CD4-positive, alpha-beta T cell (primary cell): ENCODE measurements at regions not wholly inside any gene's neighbourhood (a gene's known extent, or its start where the extent isn't known, plus 50 kb on each side); places are given as distances from the start of the nearest gene placed in this dataset.

ENCODE experiments used
- ATAC-seq: fragments of 200-7000 bp; cut with Tn5 transposase; one replicate; pipeline ENCODE4 v1.10.0; 2022; ENCODE audit warnings: mild to moderate bottlenecking; ENCODE audit not compliant: poor library complexity
- CTCF ChIA-PET: fragments of 350-600 bp; sonication (Branson Sonifier 250); formaldehyde crosslinking; loops from one replicate; lab custom pipeline; 2021; ENCODE audit warnings: antibody characterized with exemption, inconsistent platforms; lab: Charles Lee
- POLR2A ChIA-PET: fragments of 350-600 bp; sonication (Branson Sonifier 250); formaldehyde crosslinking; loops from one replicate; lab custom pipeline; 2021; ENCODE audit warnings: antibody characterized with exemption, inconsistent platforms; lab: Charles Lee
- DNase-seq, 14 experiments: peaks; one replicate each; pipeline ENCODE4 v3.0.0-alpha.2; 2013 to 2020; ENCODE audit warnings: mixed read lengths in 2 of 14
- H3K27ac ChIP-seq, 2 donors: one replicate each; pipeline versions ENCODE4 v1.5.1 to v1.7.0; 2013; ENCODE audit warnings: low read length in 2 of 2, low read depth in 1 of 2, mild to moderate bottlenecking in 1 of 2
- H3K27me3 ChIP-seq, 2 experiments: 1 replicate in 1 of 2; 2 replicates in 1 of 2; pipeline versions ENCODE4 v1.6.1 to v1.7.0; 2013; ENCODE audit warnings: low read length in 2 of 2, control low read depth in 1 of 2, mild to moderate bottlenecking in 1 of 2, moderate library complexity in 1 of 2; ENCODE audit not compliant: insufficient read depth in 2 of 2, control insufficient read depth in 1 of 2
- H3K36me3 ChIP-seq: one replicate; pipeline ENCODE4 v1.6.1; 2013; ENCODE audit warnings: low read length, control low read depth; ENCODE audit not compliant: insufficient read depth
- H3K4me1 ChIP-seq: one replicate; pipeline ENCODE4 v1.6.1; 2013; ENCODE audit warnings: low read length, control low read depth; ENCODE audit not compliant: insufficient read depth
- H3K4me3 ChIP-seq: one replicate; pipeline ENCODE4 v1.5.1; 2013; ENCODE audit warnings: mild to moderate bottlenecking, low read length, moderate library complexity
- H3K9me3 ChIP-seq, 2 experiments: 1 replicate in 1 of 2; 2 replicates in 1 of 2; pipeline versions ENCODE4 v1.6.1 to v1.7.0; 2013; ENCODE audit warnings: low read length in 2 of 2, mild to moderate bottlenecking in 2 of 2, control low read depth in 1 of 2, moderate library complexity in 1 of 2; ENCODE audit not compliant: control insufficient read depth in 1 of 2, insufficient read depth in 1 of 2
- H3K27ac Mint-ChIP-seq: one replicate; pipeline ENCODE4 v1.8.0; 2020; ENCODE audit warnings: mixed read lengths
- H3K27me3 Mint-ChIP-seq: one replicate; pipeline ENCODE4 v1.8.0; 2021; ENCODE audit warnings: mixed read lengths
- H3K36me3 Mint-ChIP-seq: one replicate; pipeline ENCODE4 v1.8.0; 2021; ENCODE audit warnings: low read depth, mixed read lengths
- H3K4me1 Mint-ChIP-seq: one replicate; pipeline ENCODE4 v1.8.0; 2021; ENCODE audit warnings: low read depth, mixed read lengths
- H3K4me3 Mint-ChIP-seq: one replicate; pipeline ENCODE4 v1.8.0; 2020; ENCODE audit warnings: mild to moderate bottlenecking, mixed read lengths
- H3K9me3 Mint-ChIP-seq: one replicate; pipeline ENCODE4 v1.8.0; 2020; ENCODE audit warnings: mixed read lengths
- CTCF ChIP-seq: fragments of 200-600 bp; IDR thresholded peaks from one replicate; pipeline ENCODE4 v1.8.0; 2022; ENCODE audit warnings: antibody characterized with exemption, mild to moderate bottlenecking
- intact Hi-C, 2 experiments: fragments of 100-400 bp; cut with DNase I in 1 of 2; cut with micrococcal nuclease in 1 of 2; formaldehyde crosslinking; loops; one replicate each; pipeline versions ENCODE4 v1.15.1 to v1.9.0; 2023 to 2025; cut with DNase I, micrococcal nuclease

- Histone ChIP-seq H3K4me3 (no peak overlapping the region), H3K9me3 (peaks cover 0 to 17% of the 10 kb centered on the region in 2 experiments), H3K4me1 (peaks cover 2% of the 10 kb centered on the region), H3K27ac (no peak overlapping the region), H3K27me3 (peaks cover 20 to 47% of the 10 kb centered on the region in 2 experiments), H3K36me3 (no peaks in the 10 kb centered on the region)
- Mint-ChIP-seq H3K36me3 (no peaks in the 10 kb centered on the region), H3K4me1 (peaks cover 4% of the 10 kb centered on the region), H3K9me3 (no peaks in the 10 kb centered on the region), H3K4me3 (no peak overlapping the region), H3K27ac (no peak overlapping the region), H3K27me3 (peaks cover 69% of the 10 kb centered on the region)
- POLR2A ChIA-PET = no interaction called here
- no peak for TF ChIP-seq CTCF
- ATAC-seq (no peak), DNase-seq (no peak)
- CTCF ChIA-PET = no interaction called here
- intact Hi-C loops = loop anchor here (5.0 to 10.0 kb wide), 4 partner anchors 388 to 1365 kb away; no protein-coding TSS in a partner anchor
Measured at GRCh38 chr18:22560275-22560610, 142.5 kb upstream of the CTAGE1 start.

- H3K4me3 Mint-ChIP-seq = no peak overlapping the region
- DNase-seq (no peak), ATAC-seq (no peak)
- peaks cover 69% of the 10 kb centered on the region for H3K27me3 Mint-ChIP-seq
- no peak overlapping the region for H3K4me3 ChIP-seq
- H3K27me3 ChIP-seq = peaks cover 20 to 47% of the 10 kb centered on the region in 2 experiments
- no peak overlapping the region for H3K27ac ChIP-seq
- no peaks in the 10 kb centered on the region for H3K36me3 ChIP-seq
- peaks cover 4% of the 10 kb centered on the region for H3K4me1 Mint-ChIP-seq
- ChIA-PET CTCF (no interaction called here), POLR2A (no interaction called here)
- H3K4me1 ChIP-seq = peaks cover 2% of the 10 kb centered on the region
- intact Hi-C loops = loop anchor here (5.0 to 10.0 kb wide), 4 partner anchors 388 to 1366 kb away; no protein-coding TSS in a partner anchor
- peaks cover 0 to 17% of the 10 kb centered on the region in 2 experiments for H3K9me3 ChIP-seq
- H3K27ac Mint-ChIP-seq = no peak overlapping the region
- no peaks in the 10 kb centered on the region for H3K36me3 Mint-ChIP-seq
- TF ChIP-seq CTCF = no peak
- no peaks in the 10 kb centered on the region for H3K9me3 Mint-ChIP-seq
Measured at GRCh38 chr18:22560797-22561196, 143.1 kb upstream of the CTAGE1 start.

- H3K9me3 ChIP-seq = peaks cover 0 to 17% of the 10 kb centered on the region in 2 experiments
- Mint-ChIP-seq H3K4me3 (no peak overlapping the region), H3K27ac (no peak overlapping the region), H3K36me3 (no peaks in the 10 kb centered on the region), H3K9me3 (no peaks in the 10 kb centered on the region), H3K27me3 (peaks cover 51% of the 10 kb centered on the region), H3K4me1 (peaks cover 4% of the 10 kb centered on the region)
- POLR2A ChIA-PET = no interaction called here
- DNase-seq (peak in 3 of 14 experiments; percentile 48 to 56 (median 48)), ATAC-seq (no peak)
- no peak overlapping the region for H3K4me3 ChIP-seq
- no peak overlapping the region for H3K27ac ChIP-seq
- H3K4me1 ChIP-seq = peaks cover 2% of the 10 kb centered on the region
- TF ChIP-seq CTCF = no peak
- H3K36me3 ChIP-seq = no peaks in the 10 kb centered on the region
- H3K27me3 ChIP-seq = peaks cover 13 to 37% of the 10 kb centered on the region in 2 experiments
- intact Hi-C loops = loop anchor here (5.0 to 10.0 kb wide), 4 partner anchors 391 to 1368 kb away; no protein-coding TSS in a partner anchor
- CTCF ChIA-PET = no interaction called here
Measured at GRCh38 chr18:22563164-22563583, 145.5 kb upstream of the CTAGE1 start.
